NCI-H748 treated with DMSO at 0.1 percent for 48 hours (cell line): ENCODE measurements at regions not wholly inside any gene's neighbourhood (a gene's known extent, or its start where the extent isn't known, plus 50 kb on each side); places are given as distances from the start of the nearest gene placed in this dataset.
"Not testable (repeated sequence)": the region's sequence is repeated elsewhere in the genome, so short reads cannot be mapped to it uniquely, and the experiment has no call there.

Experiments
- DNase-seq: peaks from one replicate; lab custom pipeline; 2025; lab: John Stamatoyannopoulos, UW

GRCh38 chr15:96818861-96819260, 488.4 kb downstream of the NR2F2 start:
- no peak for DNase-seq

GRCh38 chr15:96827981-96828380, 497.5 kb downstream of the NR2F2 start:
- DNase-seq = no peak

- no peak for DNase-seq
Measured at GRCh38 chr15:96837241-96837970, 506.9 kb downstream of the NR2F2 start.

GRCh38 chr15:96838081-96838480, 507.6 kb downstream of the NR2F2 start:
- no peak for DNase-seq

GRCh38 chr15:96849271-96849900, 518.9 kb downstream of the NR2F2 start:
- no peak for DNase-seq

GRCh38 chr15:96851613-96852012, 521.1 kb downstream of the NR2F2 start:
- DNase-seq = no peak

- DNase-seq = no peak
Measured at GRCh38 chr15:96858694-96859093, 528.2 kb downstream of the NR2F2 start.

- no peak for DNase-seq
Measured at GRCh38 chr15:96860741-96861140, 530.2 kb downstream of the NR2F2 start.

- no peak for DNase-seq
Measured at GRCh38 chr15:96867992-96868391, 537.5 kb downstream of the NR2F2 start.

GRCh38 chr15:96869122-96869521, 538.6 kb downstream of the NR2F2 start:
- DNase-seq = no peak

GRCh38 chr15:96869790-96870189, 539.3 kb downstream of the NR2F2 start:
- no peak for DNase-seq

- no peak for DNase-seq
Measured at GRCh38 chr15:96870580-96870979, 540.1 kb downstream of the NR2F2 start.

GRCh38 chr15:96877442-96877841, 546.9 kb downstream of the NR2F2 start:
- not testable (repeated sequence) for DNase-seq

- DNase-seq = no peak
Measured at GRCh38 chr15:96878129-96878528, 547.6 kb downstream of the NR2F2 start.

- DNase-seq = no peak
Measured at GRCh38 chr15:96882121-96882772, 551.7 kb downstream of the NR2F2 start.

- no peak for DNase-seq
Measured at GRCh38 chr15:96887730-96888129, 557.2 kb downstream of the NR2F2 start.

- no peak for DNase-seq
Measured at GRCh38 chr15:96888764-96889163, 558.3 kb downstream of the NR2F2 start.

- DNase-seq = no peak
Measured at GRCh38 chr15:96889734-96890480, 559.4 kb downstream of the NR2F2 start.

GRCh38 chr15:96891046-96891445, 560.5 kb downstream of the NR2F2 start:
- DNase-seq = no peak

- DNase-seq = peak; percentile 18
Measured at GRCh38 chr15:96893159-96893906, 562.8 kb downstream of the NR2F2 start.

- DNase-seq = no peak
Measured at GRCh38 chr15:96894659-96895058, 564.2 kb downstream of the NR2F2 start.

GRCh38 chr15:96896766-96897165, 566.3 kb downstream of the NR2F2 start:
- DNase-seq = no peak
